Smooth muscle cell of the brain vasculature (primary cell): ENCODE measurements at regions not wholly inside any gene's neighbourhood (a gene's known extent, or its start where the extent isn't known, plus 50 kb on each side); places are given as distances from the start of the nearest gene placed in this dataset.

Experiments
- DNase-seq: peaks from one replicate; pipeline ENCODE4 v3.0.0-alpha.2; 2012; ENCODE audit warnings: low read depth, low spot score

DNA sequence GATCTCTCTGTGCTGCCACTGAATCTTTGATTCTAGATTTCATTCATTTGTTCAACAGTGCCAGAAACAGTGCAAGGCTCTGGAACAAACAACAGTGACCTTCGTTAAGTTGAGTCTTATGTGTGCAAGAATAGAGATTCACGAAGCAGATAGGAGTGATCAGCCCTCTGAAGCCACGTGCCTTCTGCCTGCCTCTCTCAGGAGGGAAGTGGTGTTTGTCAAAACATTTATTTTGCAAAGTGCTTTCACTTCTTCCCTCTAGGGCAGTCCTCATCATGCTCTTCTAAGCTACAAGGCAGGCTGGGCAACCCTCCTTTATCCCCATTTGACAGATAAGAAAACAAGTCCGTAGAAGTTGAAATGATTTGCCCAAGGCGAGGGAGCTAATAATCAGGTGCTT lies 204.3 kb downstream of the TFAP2C start:
- DNase-seq = no peak

GRCh38 chr20:56835829-56836550 lies 206.9 kb downstream of the TFAP2C start:
- peak; percentile 77 for DNase-seq

DNA sequence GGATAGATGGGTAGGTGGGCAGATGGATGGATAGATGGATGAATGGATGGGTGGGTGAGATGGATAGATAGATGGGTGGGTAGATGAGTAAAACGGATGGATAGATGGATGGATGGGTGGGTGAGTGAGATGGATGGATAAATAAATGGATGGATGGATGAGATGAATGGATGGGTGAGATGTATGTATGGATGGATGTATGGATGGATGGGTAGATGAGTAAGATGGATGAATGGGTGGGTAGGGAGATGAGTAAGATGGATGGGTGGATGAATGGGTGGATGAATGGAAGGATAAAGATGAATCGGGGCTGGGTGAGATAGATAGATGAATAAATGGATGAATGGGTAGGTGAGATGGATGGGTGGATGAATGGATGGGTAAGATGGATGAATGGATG lies 210.1 kb downstream of the TFAP2C start:
- DNase-seq = no peak

DNA sequence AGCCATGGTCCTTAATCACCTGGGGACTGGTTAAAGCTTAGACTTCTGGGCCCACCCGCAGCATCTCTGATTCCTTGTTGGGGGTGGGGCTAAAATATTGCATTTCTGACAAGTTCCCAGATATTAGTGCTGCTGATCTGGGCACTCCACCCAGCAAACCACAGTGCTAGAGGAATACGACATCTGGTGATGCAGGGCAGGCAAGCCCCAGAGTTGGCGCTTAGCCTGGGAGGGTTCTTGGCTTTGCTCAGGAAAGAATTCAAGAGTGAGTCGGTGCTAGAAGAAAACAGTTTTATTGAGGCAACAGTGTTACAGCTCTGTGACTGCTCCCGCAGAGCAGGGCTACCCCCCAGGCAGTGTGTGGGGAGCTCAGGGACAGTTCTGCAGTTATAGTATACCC lies 210.7 kb downstream of the TFAP2C start:
- no peak for DNase-seq

DNA sequence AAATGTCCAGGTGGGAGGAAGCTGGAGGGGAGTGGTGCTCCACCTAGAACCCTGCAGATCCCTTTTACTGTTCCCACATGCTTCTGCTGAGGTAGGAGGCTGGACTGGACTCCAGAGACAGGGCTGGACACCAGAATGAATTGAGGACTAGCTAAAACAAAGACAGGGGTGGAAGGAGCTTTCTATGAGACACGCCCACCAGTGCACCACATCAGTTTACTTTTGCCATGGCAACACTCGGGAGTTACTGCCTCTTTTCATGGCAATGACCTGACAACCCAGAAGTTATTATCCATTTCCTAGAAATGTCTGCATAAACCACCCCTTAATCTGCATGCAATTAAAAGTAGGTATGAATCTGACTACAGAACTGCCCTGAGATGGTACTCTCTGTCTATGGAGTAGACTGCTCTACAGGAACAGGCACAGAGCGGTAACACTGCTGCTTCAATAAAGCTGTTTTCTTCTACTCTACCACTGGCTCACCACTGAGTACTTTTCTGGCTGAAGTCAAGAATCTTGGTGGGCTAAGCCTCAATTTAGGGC lies 211.7 kb downstream of the TFAP2C start:
- DNase-seq = no peak

- DNase-seq = no peak
Measured at GRCh38 chr20:56841346-56841908, 212.3 kb downstream of the TFAP2C start.

DNA sequence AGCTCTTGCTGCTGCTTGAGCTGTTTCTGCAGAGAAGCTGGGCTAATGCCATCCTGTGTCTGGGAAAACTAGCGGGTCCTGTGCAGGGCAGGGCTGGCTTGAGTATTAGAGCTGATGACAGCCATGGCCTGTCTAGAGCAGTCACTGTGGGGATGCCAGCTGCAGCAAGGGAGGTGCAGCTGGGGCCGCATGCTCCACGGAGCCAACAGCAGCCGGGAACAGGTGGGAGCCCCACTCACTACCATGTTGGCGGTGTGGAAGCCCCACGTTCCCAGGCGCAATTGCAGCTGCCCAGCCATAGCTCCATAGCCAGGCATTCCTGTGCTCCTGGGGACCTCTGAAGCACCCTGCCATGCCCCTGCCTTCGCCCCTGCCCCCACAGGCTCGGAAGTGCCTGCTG lies 212.9 kb downstream of the TFAP2C start:
- DNase-seq = no peak

- no peak for DNase-seq
Measured at GRCh38 chr20:56843386-56843785, 214.3 kb downstream of the TFAP2C start.

DNA sequence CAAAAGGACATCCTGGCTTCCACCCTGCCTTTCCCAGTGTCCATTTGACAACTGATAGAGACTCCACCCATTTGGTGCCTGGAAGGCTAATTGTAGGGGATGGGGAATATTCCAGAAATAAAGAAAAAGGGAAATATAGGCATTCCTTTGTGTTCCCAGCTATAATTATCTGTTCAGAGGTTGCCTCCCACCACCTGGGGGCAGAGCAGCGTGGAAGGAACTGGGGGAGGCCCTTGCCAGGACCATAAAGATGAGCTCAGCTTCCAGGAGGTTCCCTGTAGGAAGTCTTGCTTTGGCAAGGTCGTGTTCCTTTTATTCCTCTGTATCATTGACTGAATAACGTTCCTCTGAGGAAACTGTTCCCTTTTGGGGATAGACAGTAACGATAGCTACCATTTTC lies 214.7 kb downstream of the TFAP2C start:
- no peak for DNase-seq

DNA sequence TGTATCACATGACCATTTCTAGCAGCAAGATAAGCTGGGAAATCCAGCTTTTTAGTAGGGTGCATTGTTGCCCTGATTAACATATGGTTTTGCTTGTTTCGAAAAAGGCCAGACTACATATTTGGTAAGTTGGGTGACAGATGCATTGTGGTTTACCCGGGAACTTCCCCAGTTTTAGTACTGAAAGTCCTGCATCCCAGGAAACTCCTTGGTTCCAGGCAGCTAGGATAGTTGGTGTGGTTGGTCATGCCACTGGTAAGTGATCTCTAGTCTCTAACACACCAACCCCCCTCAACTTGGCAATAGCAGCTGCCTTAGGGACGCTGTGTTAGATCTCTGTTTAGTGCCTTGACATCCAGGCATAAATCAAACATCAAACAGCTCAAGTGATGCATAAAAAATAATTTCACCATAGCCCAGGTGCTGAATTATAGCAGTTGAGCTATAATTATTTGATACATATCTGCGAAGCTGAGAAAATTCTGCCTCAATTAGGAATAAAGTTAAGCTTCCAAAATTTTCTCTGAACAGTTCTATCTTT lies 216.5 kb downstream of the TFAP2C start:
- no peak for DNase-seq

DNA sequence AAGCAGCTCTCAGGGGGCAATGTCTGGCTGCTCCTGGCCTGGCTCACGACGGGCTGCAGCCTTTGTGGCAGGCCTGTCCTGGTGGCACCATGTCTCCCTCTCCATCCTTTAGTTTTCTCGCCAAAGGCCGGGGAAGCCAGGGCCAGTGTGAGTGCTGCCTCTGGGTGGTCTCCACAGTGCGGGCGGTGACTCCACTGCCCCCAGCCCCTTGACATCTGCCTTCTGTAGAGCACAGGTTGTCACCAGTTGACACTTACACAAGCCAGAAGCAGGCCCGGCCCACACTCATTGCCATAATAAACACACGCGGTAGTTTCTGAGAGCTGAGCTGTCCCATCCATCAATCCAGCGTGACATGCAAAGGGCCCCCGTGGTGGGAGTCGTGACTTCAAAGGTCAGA lies 219.5 kb downstream of the TFAP2C start:
- no peak for DNase-seq

DNA sequence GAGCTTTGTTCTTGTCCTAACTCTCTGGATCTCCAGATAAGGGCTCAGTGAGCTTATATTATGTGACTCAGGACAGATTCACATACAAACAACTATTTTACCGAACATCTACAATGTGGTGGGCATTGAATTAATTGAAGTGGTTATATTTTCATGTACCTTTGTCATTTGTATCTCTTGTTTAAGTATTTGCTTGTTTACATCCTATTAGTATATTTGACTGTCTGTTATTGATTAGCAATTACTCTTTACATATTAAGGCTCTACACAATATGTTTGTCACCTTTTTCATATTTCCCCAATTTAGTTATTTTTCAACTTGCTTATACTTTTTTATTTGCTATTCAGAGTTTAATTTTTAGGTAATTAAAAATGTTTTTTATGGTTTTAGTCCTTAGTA lies 222.4 kb downstream of the TFAP2C start:
- DNase-seq = no peak

DNA sequence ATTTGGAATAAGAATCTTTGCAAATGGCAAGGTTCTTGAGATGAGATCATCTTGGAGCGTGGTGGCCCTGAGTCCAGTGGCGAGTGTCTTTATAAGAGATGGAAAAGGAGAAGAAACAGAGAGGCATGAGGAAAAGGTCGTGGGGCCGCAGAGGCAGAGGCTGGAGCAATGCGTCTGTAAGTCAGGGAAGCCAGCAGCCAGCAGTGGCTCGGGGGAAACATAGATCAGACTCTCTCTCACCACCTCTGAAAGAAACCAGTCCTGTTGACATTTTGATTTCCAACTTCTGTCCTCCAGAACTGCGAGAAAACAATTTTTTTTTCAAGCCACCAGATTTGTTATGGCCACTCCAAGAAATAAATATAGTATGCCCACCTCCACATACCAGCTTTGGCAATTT lies 226.6 kb downstream of the TFAP2C start:
- no peak for DNase-seq

- DNase-seq = no peak
Measured at GRCh38 chr20:56857950-56858349, 228.8 kb downstream of the TFAP2C start.

DNA sequence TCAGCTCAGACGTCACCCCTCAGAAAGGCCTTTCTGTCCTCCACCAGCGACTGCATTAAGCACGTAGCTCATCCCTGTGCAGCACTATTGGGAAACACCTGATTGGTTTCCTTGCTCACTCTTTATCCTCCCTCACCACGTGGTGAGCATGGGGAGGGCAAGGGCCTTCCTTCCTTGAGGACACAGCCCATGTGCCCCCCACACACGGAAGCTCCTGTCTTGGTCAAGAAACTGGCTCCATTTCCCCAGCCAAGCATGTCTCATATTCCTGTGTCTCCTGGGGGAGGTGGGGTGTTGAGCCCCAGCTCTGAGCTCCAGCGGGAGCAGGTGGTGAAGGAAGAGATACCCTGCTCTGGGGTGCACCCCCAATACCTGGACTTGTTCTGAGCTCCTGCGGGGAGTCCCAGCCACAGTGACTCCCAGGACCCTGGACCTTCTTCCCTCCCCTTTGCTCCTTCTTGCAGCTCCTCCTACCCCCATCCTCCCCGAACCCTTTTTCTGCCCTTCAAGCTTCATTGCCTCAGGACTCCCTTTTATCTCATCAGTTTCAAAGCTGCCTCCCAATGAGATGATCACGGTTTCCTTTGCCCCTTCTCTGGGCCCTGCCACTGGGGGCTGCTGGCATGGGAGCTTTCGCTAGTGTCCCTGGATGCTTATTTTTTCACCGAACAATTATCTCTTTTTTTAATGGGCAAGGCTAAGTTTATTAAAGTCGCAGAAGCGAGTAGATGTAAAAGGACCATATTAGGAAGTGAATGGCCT lies 230.1 kb downstream of the TFAP2C start:
- DNase-seq = no peak

DNA sequence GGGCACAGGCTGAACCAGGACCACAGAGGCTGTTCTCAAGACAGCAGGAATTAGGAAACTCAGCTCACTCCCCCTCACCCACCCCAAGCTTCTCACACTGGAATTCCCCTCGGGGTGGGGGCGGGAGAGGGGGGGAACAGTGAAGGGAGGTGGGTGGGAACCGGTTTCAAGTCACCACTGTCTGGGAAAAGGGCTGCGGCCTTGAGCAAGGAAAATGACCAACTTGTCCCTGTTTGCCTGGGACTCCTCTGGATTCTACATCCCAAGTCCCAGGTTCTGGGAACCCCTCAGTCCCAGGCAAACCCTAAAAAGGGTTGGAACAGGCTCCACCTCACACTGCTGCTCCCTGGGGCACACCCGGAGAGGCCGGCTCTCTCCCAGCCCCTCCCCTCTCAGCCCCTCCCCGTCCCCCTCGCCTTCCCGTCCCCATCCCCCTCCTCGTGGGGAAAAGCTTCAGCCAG lies 230.7 kb downstream of the TFAP2C start:
- no peak for DNase-seq

DNA sequence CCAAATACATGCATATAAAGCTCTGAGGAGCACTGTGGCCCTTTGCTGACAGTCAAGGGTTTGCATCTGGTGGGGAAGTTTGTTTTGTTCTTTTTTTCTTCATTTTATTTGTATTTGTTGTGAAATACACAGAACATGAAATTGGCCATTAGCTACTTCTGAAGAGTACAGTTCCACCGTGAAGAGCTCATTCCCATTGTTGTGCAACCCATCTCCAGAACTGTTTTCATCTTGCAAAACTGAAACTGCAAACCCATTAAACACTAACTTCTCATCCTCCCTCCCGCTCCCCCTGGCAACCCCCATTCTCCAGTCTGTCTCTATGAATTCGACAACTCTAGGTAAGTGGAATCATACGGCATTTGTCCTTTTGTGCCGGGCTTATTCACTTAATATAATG lies 231.3 kb downstream of the TFAP2C start:
- DNase-seq = no peak

GRCh38 chr20:56861590-56861989 lies 232.5 kb downstream of the TFAP2C start:
- DNase-seq = no peak

- DNase-seq = no peak
Measured at GRCh38 chr20:56865055-56865454, 235.9 kb downstream of the TFAP2C start.

- no peak for DNase-seq
Measured at GRCh38 chr20:56867128-56867527, 238.0 kb downstream of the TFAP2C start.

- DNase-seq = no peak
Measured at GRCh38 chr20:56868746-56869145, 239.6 kb downstream of the TFAP2C start.

GRCh38 chr20:56870271-56870670 lies 241.2 kb downstream of the TFAP2C start:
- no peak for DNase-seq
